ENCODE measurements at regions not wholly inside any gene's neighbourhood (a gene's known extent, or its start where the extent isn't known, plus 50 kb on each side); places are given as distances from the start of the nearest gene placed in this dataset.

- TF ChIP-seq CTCF (IDR thresholded peaks at IDR 0.05) (no peak), POLR2A (IDR thresholded peaks at IDR 0.05) (no peak)
These were observed 134.7 kb downstream of the GADD45G start for GRCh38 chr9:89739511-89739910.
